Fibroblast of villous mesenchyme (primary cell): ENCODE measurements at regions not wholly inside any gene's neighbourhood (a gene's known extent, or its start where the extent isn't known, plus 50 kb on each side); places are given as distances from the start of the nearest gene placed in this dataset.

Experiments
- DNase-seq: peaks from one replicate; pipeline ENCODE4 v3.0.0-alpha.2; 2010; ENCODE audit warnings: low read depth
- H3K4me3 ChIP-seq: 2 replicates; pipeline ENCODE4 v1.5.1; 2011; ENCODE audit warnings: low read depth, mild to moderate bottlenecking, low read length
- CTCF ChIP-seq: IDR thresholded peaks from 2 replicates; pipeline ENCODE4 v1.5.1; 2012; ENCODE audit warnings: low read depth, mild to moderate bottlenecking, low read length; ENCODE audit not compliant: insufficient read depth

GRCh38 chr3:10597733-10598132, 92.3 kb upstream of the ATP2B2 start:
- no peak overlapping the region for H3K4me3 ChIP-seq
- TF ChIP-seq CTCF = no peak
- DNase-seq = no peak

GRCh38 chr3:10599017-10599416, 93.6 kb upstream of the ATP2B2 start:
- TF ChIP-seq CTCF = no peak
- no peak for DNase-seq
- H3K4me3 ChIP-seq = no peak overlapping the region

- DNase-seq = no peak
- no peak for TF ChIP-seq CTCF
- no peak overlapping the region for H3K4me3 ChIP-seq
Measured at GRCh38 chr3:10599444-10599843, 94.1 kb upstream of the ATP2B2 start.

- no peak overlapping the region for H3K4me3 ChIP-seq
- TF ChIP-seq CTCF = no peak
- no peak for DNase-seq
Measured at GRCh38 chr3:10600296-10600714, 94.9 kb upstream of the ATP2B2 start.

GRCh38 chr3:10600726-10601125, 95.3 kb upstream of the ATP2B2 start:
- H3K4me3 ChIP-seq = no peak overlapping the region
- no peak for DNase-seq
- TF ChIP-seq CTCF = no peak

- TF ChIP-seq CTCF = no peak
- no peak for DNase-seq
- H3K4me3 ChIP-seq = no peak overlapping the region
Measured at GRCh38 chr3:10601151-10601856, 95.9 kb upstream of the ATP2B2 start.

- no peak overlapping the region for H3K4me3 ChIP-seq
- DNase-seq = no peak
- TF ChIP-seq CTCF = no peak
Measured at GRCh38 chr3:10601857-10602230, 96.5 kb upstream of the ATP2B2 start.
